Mesenchymal stem cell (in vitro differentiated cells and primary cell): ENCODE measurements at regions not wholly inside any gene's neighbourhood (a gene's known extent, or its start where the extent isn't known, plus 50 kb on each side); places are given as distances from the start of the nearest gene placed in this dataset.

Experiments used
- DNase-seq: peaks from one replicate; pipeline ENCODE4 v3.0.0-alpha.2; 2013
- H2AFZ ChIP-seq: one replicate; pipeline ENCODE4 v1.6.1; 2013; ENCODE audit warnings: low read depth, mild to moderate bottlenecking, control low read depth, inconsistent platforms, low read length, moderate library complexity
- H2AK5ac ChIP-seq: 2 replicates; pipeline ENCODE4 v1.6.1; 2013; ENCODE audit warnings: low read length, moderate library complexity, mild to moderate bottlenecking, inconsistent platforms; ENCODE audit not compliant: severe bottlenecking
- H2BK120ac ChIP-seq: one replicate; pipeline ENCODE4 v1.6.1; 2013; ENCODE audit warnings: low read depth, mild to moderate bottlenecking, inconsistent platforms, low read length, moderate library complexity
- H2BK12ac ChIP-seq, 2 experiments: one replicate each; pipeline ENCODE4 v1.6.1; 2013; ENCODE audit warnings: inconsistent platforms in 2 of 2, low read length in 2 of 2, mild to moderate bottlenecking in 2 of 2, moderate library complexity in 2 of 2, control low read depth in 1 of 2
- H2BK15ac ChIP-seq: one replicate; pipeline ENCODE4 v1.6.1; 2013; ENCODE audit warnings: mild to moderate bottlenecking, low read depth, inconsistent platforms; ENCODE audit not compliant: poor library complexity, severe bottlenecking
- H2BK5ac ChIP-seq: 2 replicates; pipeline ENCODE4 v1.6.1; 2013; ENCODE audit warnings: low read depth, mild to moderate bottlenecking, low read length, control low read depth, inconsistent platforms; ENCODE audit not compliant: poor library complexity, severe bottlenecking
- H3K14ac ChIP-seq, 2 experiments: one replicate each; pipeline ENCODE4 v1.6.1; 2013; ENCODE audit warnings: inconsistent platforms in 2 of 2, low read length in 2 of 2, control low read depth in 1 of 2, mild to moderate bottlenecking in 1 of 2, moderate library complexity in 1 of 2
- H3K18ac ChIP-seq, 2 experiments: one replicate each; pipeline ENCODE4 v1.6.1; 2013; ENCODE audit warnings: inconsistent platforms in 2 of 2, low read length in 2 of 2, control low read depth in 1 of 2, low read depth in 1 of 2, mild to moderate bottlenecking in 1 of 2
- H3K23ac ChIP-seq, 2 experiments: one replicate each; pipeline ENCODE4 v1.6.1; 2013; ENCODE audit warnings: inconsistent platforms in 2 of 2, low read length in 2 of 2, mild to moderate bottlenecking in 2 of 2, moderate library complexity in 2 of 2, control low read depth in 1 of 2
- H3K27ac ChIP-seq: 2 replicates; pipeline ENCODE4 v1.5.1; 2013; ENCODE audit warnings: mild to moderate bottlenecking, moderate library complexity, low read length, control low read depth, inconsistent platforms; ENCODE audit not compliant: poor library complexity, severe bottlenecking
- H3K27me3 ChIP-seq, 2 experiments: 2 replicates each; pipeline versions ENCODE4 v1.6.1 to v1.7.0; 2013; ENCODE audit warnings: low read length in 2 of 2, mild to moderate bottlenecking in 2 of 2, moderate library complexity in 2 of 2, control low read depth in 1 of 2, inconsistent platforms in 1 of 2; ENCODE audit not compliant: control insufficient read depth in 1 of 2, insufficient read depth in 1 of 2
- H3K36me3 ChIP-seq, 2 experiments: 2 replicates each; pipeline versions ENCODE4 v1.6.1 to v1.7.0; 2013; ENCODE audit warnings: low read length in 2 of 2, control low read depth in 1 of 2, inconsistent platforms in 1 of 2, low read depth in 1 of 2, mild to moderate bottlenecking in 1 of 2; ENCODE audit not compliant: insufficient read depth in 2 of 2, control insufficient read depth in 1 of 2
- H3K4ac ChIP-seq, 2 experiments: one replicate each; pipeline ENCODE4 v1.6.1; 2013; ENCODE audit warnings: inconsistent platforms in 2 of 2, low read length in 2 of 2, mild to moderate bottlenecking in 2 of 2, moderate library complexity in 2 of 2, control low read depth in 1 of 2, low read depth in 1 of 2
- H3K4me1 ChIP-seq: 2 replicates; pipeline ENCODE4 v1.6.1; 2013; ENCODE audit warnings: low read depth, low read length, control low read depth; ENCODE audit not compliant: control insufficient read depth, insufficient read depth
- H3K4me2 ChIP-seq: 2 replicates; pipeline ENCODE4 v1.6.1; 2013; ENCODE audit warnings: low read length, mild to moderate bottlenecking, inconsistent platforms; ENCODE audit not compliant: poor library complexity, severe bottlenecking
- H3K4me3 ChIP-seq, 2 experiments: 2 replicates each; pipeline versions ENCODE4 v1.5.1 to v1.7.0; 2013; ENCODE audit warnings: low read length in 2 of 2, mild to moderate bottlenecking in 2 of 2, control low read depth in 1 of 2, low read depth in 1 of 2; ENCODE audit not compliant: insufficient read depth in 1 of 2
- H3K79me1 ChIP-seq: replicated peaks from 2 replicates; pipeline ENCODE4 v1.6.1; 2013; ENCODE audit warnings: mild to moderate bottlenecking, control low read depth, low read length, inconsistent platforms; ENCODE audit not compliant: poor library complexity, severe bottlenecking
- H3K9ac ChIP-seq: 2 replicates; pipeline ENCODE4 v1.7.0; 2013; ENCODE audit warnings: mild to moderate bottlenecking, low read length, moderate library complexity
- H3K9me3 ChIP-seq: 2 replicates; pipeline ENCODE4 v1.7.0; 2013; ENCODE audit warnings: mild to moderate bottlenecking, low read length; ENCODE audit not compliant: control insufficient read depth
- H4K8ac ChIP-seq: one replicate; pipeline ENCODE4 v1.6.1; 2013; ENCODE audit warnings: inconsistent platforms, mild to moderate bottlenecking, low read length, moderate library complexity
- H4K91ac ChIP-seq: one replicate; pipeline ENCODE4 v1.6.1; 2013; ENCODE audit warnings: mild to moderate bottlenecking, low read length, inconsistent platforms
- WGBS: methylation state at CpG from one replicate; pipeline ENCODE4 v1.1.7; 2013; ENCODE audit warnings: mixed read lengths; 5-methylcytosine and 5-hydroxymethylcytosine counted together

DNA sequence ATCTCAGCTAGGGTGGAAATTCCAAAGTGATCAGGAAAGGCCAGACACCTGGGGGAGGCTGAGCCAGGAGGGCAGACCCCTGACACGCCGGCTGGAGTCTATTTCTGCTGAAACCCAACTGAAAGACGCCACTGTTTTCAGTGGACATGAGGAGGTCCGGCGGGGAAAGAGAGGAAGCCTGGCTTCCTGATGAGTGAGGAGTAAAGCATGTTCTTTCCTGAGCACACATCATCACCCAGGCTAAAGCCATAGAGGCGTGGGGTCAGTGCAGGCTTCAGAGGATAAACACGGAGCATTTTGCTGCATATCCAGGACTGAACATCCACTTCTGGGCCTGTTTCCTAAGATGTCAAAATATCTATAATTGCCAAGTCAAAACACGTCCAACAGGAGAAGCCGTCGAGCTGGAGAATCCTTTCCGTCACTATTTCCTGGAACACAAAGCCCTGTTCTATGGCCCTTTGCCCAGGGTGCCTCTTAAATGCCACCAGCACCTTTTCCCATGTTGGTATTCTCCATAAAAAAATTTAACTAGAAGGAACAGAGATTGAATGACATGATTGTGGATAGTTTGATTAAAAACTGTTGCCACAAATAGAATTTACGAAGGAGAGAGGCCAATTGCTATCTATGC, 597.9 kb upstream of the ADAMTS16 start:
- no peak overlapping the region for H4K8ac ChIP-seq
- no peak overlapping the region for H4K91ac ChIP-seq
- H2BK12ac ChIP-seq = no peak overlapping the region
- H3K4me1 ChIP-seq = no peaks in the 10 kb centered on the region
- no peak overlapping the region for H3K14ac ChIP-seq
- no peak overlapping the region for H3K23ac ChIP-seq
- no peak overlapping the region for H3K18ac ChIP-seq
- peaks cover 3% of the 10 kb centered on the region for H3K9me3 ChIP-seq
- H2BK120ac ChIP-seq = no peak overlapping the region
- H3K36me3 ChIP-seq = no peaks in the 10 kb centered on the region
- 75% methylated on average over 11 of the region's 12 CpGs for WGBS
- no peak overlapping the region for H2BK5ac ChIP-seq
- no peaks in the 10 kb centered on the region for H3K79me1 ChIP-seq
- no peak for DNase-seq
- H2AFZ ChIP-seq = no peak overlapping the region
- H3K4ac ChIP-seq = no peak overlapping the region
- no peak overlapping the region for H3K4me3 ChIP-seq
- no peak overlapping the region for H2BK15ac ChIP-seq
- no peak overlapping the region for H3K27ac ChIP-seq
- no peak overlapping the region for H2AK5ac ChIP-seq
- H3K27me3 ChIP-seq = no peaks in the 10 kb centered on the region
- no peak overlapping the region for H3K4me2 ChIP-seq
- H3K9ac ChIP-seq = no peak overlapping the region

DNA sequence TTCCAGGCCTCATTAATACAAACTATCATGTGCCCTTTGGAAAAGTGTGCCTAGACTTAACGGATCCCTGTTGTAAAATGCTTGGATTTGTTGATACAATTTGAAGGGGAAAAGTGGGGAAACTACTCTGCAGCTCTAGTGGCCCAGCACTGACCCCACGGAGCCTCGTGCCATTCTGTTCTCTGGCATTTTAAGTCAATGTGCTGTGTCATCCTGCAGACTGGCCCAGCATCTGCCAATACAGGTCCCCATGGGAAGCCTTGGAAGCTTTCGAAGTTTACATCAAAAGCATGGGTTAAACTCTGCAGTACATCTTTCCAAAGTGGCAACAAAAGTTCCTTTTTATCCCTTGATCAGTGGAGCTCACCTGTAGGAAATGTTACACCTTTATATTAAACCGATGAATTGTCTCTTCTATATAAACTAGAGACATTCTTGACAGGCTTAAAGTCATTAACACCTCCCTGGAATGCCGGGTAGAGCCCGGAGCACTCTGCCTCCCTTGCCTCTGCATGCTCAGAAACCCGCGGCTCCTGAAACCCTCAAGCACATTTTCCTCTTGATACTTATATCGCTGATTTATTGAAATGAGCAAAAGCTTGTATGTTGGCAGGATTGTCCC, 596.0 kb upstream of the ADAMTS16 start:
- Histone ChIP-seq H2BK12ac (no peak overlapping the region), H3K27ac (no peak overlapping the region), H2BK15ac (no peak overlapping the region), H3K27me3 (no peaks in the 10 kb centered on the region), H3K23ac (no peak overlapping the region), H3K36me3 (no peaks in the 10 kb centered on the region), H3K9me3 (no peaks in the 10 kb centered on the region), H3K4ac (no peak overlapping the region), H2AFZ (no peak overlapping the region), H3K18ac (no peak overlapping the region), H2AK5ac (no peak overlapping the region), H3K14ac (no peak overlapping the region), H2BK5ac (no peak overlapping the region), H3K9ac (no peak overlapping the region), H3K4me3 (no peak overlapping the region), H3K4me2 (no peak overlapping the region), H3K79me1 (no peaks in the 10 kb centered on the region), H4K91ac (no peak overlapping the region), H2BK120ac (no peak overlapping the region), H3K4me1 (no peaks in the 10 kb centered on the region), H4K8ac (no peak overlapping the region)
- no peak for DNase-seq
- WGBS = 42% methylated on average over 7 of the region's 10 CpGs

GRCh38 chr5:4547547-4547946, 592.6 kb upstream of the ADAMTS16 start:
- Histone ChIP-seq H3K4me3 (no peak overlapping the region), H4K91ac (no peak overlapping the region), H3K36me3 (no peaks in the 10 kb centered on the region), H2BK15ac (no peak overlapping the region), H3K4me2 (no peak overlapping the region), H3K79me1 (no peaks in the 10 kb centered on the region), H4K8ac (no peak overlapping the region), H3K9ac (no peak overlapping the region), H2AK5ac (no peak overlapping the region), H2BK5ac (no peak overlapping the region), H3K4me1 (no peaks in the 10 kb centered on the region), H3K23ac (no peak overlapping the region), H3K27ac (no peak overlapping the region), H2AFZ (no peak overlapping the region), H2BK12ac (no peak overlapping the region), H3K9me3 (no peaks in the 10 kb centered on the region), H3K18ac (no peak overlapping the region), H2BK120ac (no peak overlapping the region), H3K4ac (no peak overlapping the region), H3K14ac (no peak overlapping the region), H3K27me3 (no peaks in the 10 kb centered on the region)
- DNase-seq = no peak
- WGBS = 84% methylated on average over 5 of the region's 6 CpGs

DNA sequence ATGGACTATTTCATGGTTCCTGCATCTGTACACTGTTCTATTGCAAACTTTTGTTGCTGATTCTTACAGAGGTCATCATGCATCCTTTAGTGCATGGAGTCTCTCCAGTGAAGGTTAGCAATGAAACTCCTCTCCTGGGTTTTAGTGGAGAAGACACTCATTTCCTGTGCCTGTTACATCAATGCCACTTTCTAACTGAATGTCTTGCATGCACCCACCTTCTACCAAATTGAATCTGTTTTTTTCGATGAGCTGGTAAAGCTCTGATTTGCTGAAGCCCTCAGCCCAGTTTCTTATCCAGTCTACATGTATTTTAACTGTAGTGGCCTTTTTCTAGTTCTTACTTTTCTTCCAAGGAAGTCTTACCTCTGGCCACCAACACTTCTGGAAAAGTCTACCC, 591.8 kb upstream of the ADAMTS16 start:
- no peak overlapping the region for H3K14ac ChIP-seq
- no peak for DNase-seq
- H2BK5ac ChIP-seq = no peak overlapping the region
- no peak overlapping the region for H3K18ac ChIP-seq
- H3K23ac ChIP-seq = no peak overlapping the region
- H2BK120ac ChIP-seq = no peak overlapping the region
- H3K36me3 ChIP-seq = no peaks in the 10 kb centered on the region
- H2AK5ac ChIP-seq = no peak overlapping the region
- H3K79me1 ChIP-seq = no peaks in the 10 kb centered on the region
- no peak overlapping the region for H2AFZ ChIP-seq
- H2BK15ac ChIP-seq = no peak overlapping the region
- H3K27ac ChIP-seq = no peak overlapping the region
- H3K4me3 ChIP-seq = no peak overlapping the region
- 57% methylated on average over 1 of the region's 1 CpG for WGBS
- no peak overlapping the region for H4K91ac ChIP-seq
- H2BK12ac ChIP-seq = no peak overlapping the region
- H3K4ac ChIP-seq = no peak overlapping the region
- H4K8ac ChIP-seq = no peak overlapping the region
- no peak overlapping the region for H3K9ac ChIP-seq
- H3K9me3 ChIP-seq = no peaks in the 10 kb centered on the region
- H3K27me3 ChIP-seq = no peaks in the 10 kb centered on the region
- H3K4me2 ChIP-seq = no peak overlapping the region
- H3K4me1 ChIP-seq = no peaks in the 10 kb centered on the region
